Panc1 (cell line): ENCODE measurements at regions not wholly inside any gene's neighbourhood (a gene's known extent, or its start where the extent isn't known, plus 50 kb on each side); places are given as distances from the start of the nearest gene placed in this dataset.
"Not testable (repeated sequence)": the region's sequence is repeated elsewhere in the genome, so short reads cannot be mapped to it uniquely, and the experiment has no call there.

Experiments used
- POLR2AphosphoS5 ChIP-seq: IDR thresholded peaks from 2 replicates; pipeline ENCODE4 v1.6.1; 2012; ENCODE audit warnings: mild to moderate bottlenecking, low read depth, low read length, moderate library complexity
- TF ChIP-seq, protein P1 (sequence below): fragments of 450-650 bp; IDR thresholded peaks from 2 replicates; pipeline ENCODE4 v1.5.1; 2017; ENCODE audit warnings: mild to moderate bottlenecking
- TF ChIP-seq, protein P2 (sequence below), 2 experiments: IDR thresholded peaks; 2 replicates each; pipeline ENCODE4 v1.6.1; 2011 to 2012; ENCODE audit warnings: low read depth in 2 of 2, control low read depth in 1 of 2, low read length in 1 of 2, mild to moderate bottlenecking in 1 of 2, moderate library complexity in 1 of 2; ENCODE audit not compliant: insufficient read depth in 1 of 2

DNA sequence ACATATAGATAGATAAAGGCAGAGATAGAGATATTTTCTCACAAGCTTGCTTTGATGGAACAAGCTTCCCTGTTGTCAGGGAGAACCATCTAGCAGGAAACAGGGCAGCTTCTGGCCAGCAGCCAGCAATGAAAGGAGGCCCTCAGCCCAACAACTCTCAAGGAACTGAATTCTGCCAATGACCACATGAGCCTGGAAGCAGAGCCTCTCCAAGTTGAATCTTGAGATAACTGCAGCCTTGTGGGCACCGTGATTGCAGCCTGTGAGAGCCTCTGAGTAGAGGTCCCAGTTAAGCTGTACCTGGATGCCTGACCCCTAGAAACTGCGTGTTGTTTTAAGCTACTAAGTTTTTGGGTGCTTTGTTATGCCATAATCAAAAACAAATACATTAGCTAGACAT lies 69.8 kb upstream of the NOMO2 start:
- TF ChIP-seq, protein P1, sequence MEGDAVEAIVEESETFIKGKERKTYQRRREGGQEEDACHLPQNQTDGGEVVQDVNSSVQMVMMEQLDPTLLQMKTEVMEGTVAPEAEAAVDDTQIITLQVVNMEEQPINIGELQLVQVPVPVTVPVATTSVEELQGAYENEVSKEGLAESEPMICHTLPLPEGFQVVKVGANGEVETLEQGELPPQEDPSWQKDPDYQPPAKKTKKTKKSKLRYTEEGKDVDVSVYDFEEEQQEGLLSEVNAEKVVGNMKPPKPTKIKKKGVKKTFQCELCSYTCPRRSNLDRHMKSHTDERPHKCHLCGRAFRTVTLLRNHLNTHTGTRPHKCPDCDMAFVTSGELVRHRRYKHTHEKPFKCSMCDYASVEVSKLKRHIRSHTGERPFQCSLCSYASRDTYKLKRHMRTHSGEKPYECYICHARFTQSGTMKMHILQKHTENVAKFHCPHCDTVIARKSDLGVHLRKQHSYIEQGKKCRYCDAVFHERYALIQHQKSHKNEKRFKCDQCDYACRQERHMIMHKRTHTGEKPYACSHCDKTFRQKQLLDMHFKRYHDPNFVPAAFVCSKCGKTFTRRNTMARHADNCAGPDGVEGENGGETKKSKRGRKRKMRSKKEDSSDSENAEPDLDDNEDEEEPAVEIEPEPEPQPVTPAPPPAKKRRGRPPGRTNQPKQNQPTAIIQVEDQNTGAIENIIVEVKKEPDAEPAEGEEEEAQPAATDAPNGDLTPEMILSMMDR: not testable (repeated sequence)
- TF ChIP-seq, protein P2, sequence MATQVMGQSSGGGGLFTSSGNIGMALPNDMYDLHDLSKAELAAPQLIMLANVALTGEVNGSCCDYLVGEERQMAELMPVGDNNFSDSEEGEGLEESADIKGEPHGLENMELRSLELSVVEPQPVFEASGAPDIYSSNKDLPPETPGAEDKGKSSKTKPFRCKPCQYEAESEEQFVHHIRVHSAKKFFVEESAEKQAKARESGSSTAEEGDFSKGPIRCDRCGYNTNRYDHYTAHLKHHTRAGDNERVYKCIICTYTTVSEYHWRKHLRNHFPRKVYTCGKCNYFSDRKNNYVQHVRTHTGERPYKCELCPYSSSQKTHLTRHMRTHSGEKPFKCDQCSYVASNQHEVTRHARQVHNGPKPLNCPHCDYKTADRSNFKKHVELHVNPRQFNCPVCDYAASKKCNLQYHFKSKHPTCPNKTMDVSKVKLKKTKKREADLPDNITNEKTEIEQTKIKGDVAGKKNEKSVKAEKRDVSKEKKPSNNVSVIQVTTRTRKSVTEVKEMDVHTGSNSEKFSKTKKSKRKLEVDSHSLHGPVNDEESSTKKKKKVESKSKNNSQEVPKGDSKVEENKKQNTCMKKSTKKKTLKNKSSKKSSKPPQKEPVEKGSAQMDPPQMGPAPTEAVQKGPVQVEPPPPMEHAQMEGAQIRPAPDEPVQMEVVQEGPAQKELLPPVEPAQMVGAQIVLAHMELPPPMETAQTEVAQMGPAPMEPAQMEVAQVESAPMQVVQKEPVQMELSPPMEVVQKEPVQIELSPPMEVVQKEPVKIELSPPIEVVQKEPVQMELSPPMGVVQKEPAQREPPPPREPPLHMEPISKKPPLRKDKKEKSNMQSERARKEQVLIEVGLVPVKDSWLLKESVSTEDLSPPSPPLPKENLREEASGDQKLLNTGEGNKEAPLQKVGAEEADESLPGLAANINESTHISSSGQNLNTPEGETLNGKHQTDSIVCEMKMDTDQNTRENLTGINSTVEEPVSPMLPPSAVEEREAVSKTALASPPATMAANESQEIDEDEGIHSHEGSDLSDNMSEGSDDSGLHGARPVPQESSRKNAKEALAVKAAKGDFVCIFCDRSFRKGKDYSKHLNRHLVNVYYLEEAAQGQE (IDR thresholded peaks at IDR 0.05; ENCODE audit: insufficient read depth in 1 of 2, low read depth in 2 of 2, low read length in 1 of 2): not testable (repeated sequence)
- TF ChIP-seq POLR2AphosphoS5: not testable (repeated sequence)
